HCT116 (cell line): ENCODE measurements at regions not wholly inside any gene's neighbourhood (a gene's known extent, or its start where the extent isn't known, plus 50 kb on each side); places are given as distances from the start of the nearest gene placed in this dataset.

Experiments
- ATAC-seq: fragments of 200-7000 bp; cut with Tn5 transposase; 2 replicates; pipeline ENCODE4 v1.9.1; 2020; ENCODE audit warnings: mild to moderate bottlenecking, moderate library complexity
- BruUV-seq: library from RNA; stranded (reverse); fragments of 400-500 nt; replicated peaks from 2 replicates; lab custom pipeline; 2021; lab: Mats Ljungman, UMichigan
- CTCF ChIA-PET: fragments of 300-600 bp; sonication (Branson Sonifier 250); formaldehyde crosslinking; loops from one replicate; lab custom pipeline; 2021; ENCODE audit warnings: antibody characterized with exemption; lab: Charles Lee
- POLR2A ChIA-PET: fragments of 300-600, 350-600 bp; sonication (Branson Sonifier 250); formaldehyde crosslinking; loops from one replicate; lab custom pipeline; 2021; ENCODE audit warnings: antibody characterized with exemption; lab: Charles Lee
- RAD21 ChIA-PET, 2 experiments: fragments of 300-600 bp; sonication (Branson Sonifier 250); formaldehyde crosslinking; loops; one replicate each; lab custom pipeline; 2023; ENCODE audit warnings: low total read pairs in 2 of 2; ENCODE audit not compliant: uncharacterized antibody in 2 of 2, unreplicated experiment in 2 of 2, low non-redundant PET in 1 of 2; lab: Charles Lee
- DNase-seq: peaks from one replicate; pipeline ENCODE4 v3.0.0-alpha.2; 2010; ENCODE audit warnings: low read depth, low spot score
- H2AFZ ChIP-seq: fragments of 200-600 bp; shearing (Covaris generic), sonication (generic); 2 replicates; pipeline ENCODE4 v1.6.1; 2017; ENCODE audit warnings: low read depth, mixed run types, mixed read lengths, antibody characterized with exemption, low read length; ENCODE audit not compliant: poor library complexity, severe bottlenecking
- H3K27ac ChIP-seq: 2 replicates; pipeline ENCODE4 v1.5.1; 2012; ENCODE audit warnings: low read depth, low read length
- H3K27me3 ChIP-seq: fragments of 200-600 bp; sonication (generic); 2 replicates; pipeline ENCODE4 v1.6.1; 2016; ENCODE audit warnings: mixed run types, low read length, mixed read lengths; ENCODE audit not compliant: insufficient read depth
- H3K36me3 ChIP-seq, 2 experiments: fragments of 200-500 bp in 1 of 2; fragments of 200-600 bp in 1 of 2; sonication (Bioruptor generic) in 1 of 2; sonication (generic) in 1 of 2; 2 replicates each; pipeline versions ENCODE4 v1.5.1 to v1.6.1; 2014 to 2016; ENCODE audit warnings: low read length in 2 of 2, inconsistent platforms in 1 of 2, mixed read lengths in 1 of 2, mixed run types in 1 of 2; ENCODE audit not compliant: insufficient read depth in 2 of 2, control insufficient read depth in 1 of 2
- H3K4me1 ChIP-seq, 2 experiments: fragments of 200-600 bp in 1 of 2; sonication (generic) in 1 of 2; 2 replicates each; pipeline versions ENCODE4 v1.5.1 to v1.6.1; 2012 to 2017; ENCODE audit warnings: low read length in 2 of 2, inconsistent platforms in 1 of 2, mild to moderate bottlenecking in 1 of 2, mixed read lengths in 1 of 2, mixed run types in 1 of 2, moderate library complexity in 1 of 2; ENCODE audit not compliant: insufficient read depth in 2 of 2, control insufficient read depth in 1 of 2
- H3K4me2 ChIP-seq: fragments of 200-600 bp; sonication (generic); 2 replicates; pipeline ENCODE4 v1.6.1; 2017; ENCODE audit warnings: mixed run types, low read length, mixed read lengths
- H3K4me3 ChIP-seq, 2 experiments: fragments of 200-600 bp in 1 of 2; sonication (generic) in 1 of 2; replicated peaks in 1 of 2; 2 replicates each; pipeline ENCODE4 v1.5.1; 2011 to 2016; ENCODE audit warnings: low read length in 2 of 2, control low read depth in 1 of 2, low read depth in 1 of 2, mild to moderate bottlenecking in 1 of 2, mixed read lengths in 1 of 2, mixed run types in 1 of 2
- H3K79me2 ChIP-seq: fragments of 200-600 bp; sonication (generic); 2 replicates; pipeline ENCODE4 v1.6.1; 2017; ENCODE audit warnings: mild to moderate bottlenecking, mixed run types, low read length, moderate library complexity, mixed read lengths; ENCODE audit not compliant: insufficient read depth
- H3K9ac ChIP-seq: fragments of 200-600 bp; sonication (generic); 2 replicates; pipeline ENCODE4 v1.6.1; 2016; ENCODE audit warnings: low read length, mixed read lengths
- H3K9me2 ChIP-seq: fragments of 200-600 bp; sonication (generic), shearing (Covaris generic); 2 replicates; pipeline ENCODE4 v1.6.1; 2017; ENCODE audit warnings: mixed run types, mild to moderate bottlenecking, moderate library complexity; ENCODE audit not compliant: insufficient read depth
- H3K9me3 ChIP-seq, 2 experiments: fragments of 200-500 bp in 1 of 2; fragments of 200-600 bp in 1 of 2; sonication (Bioruptor generic) in 1 of 2; sonication (generic) in 1 of 2; 2 replicates each; pipeline ENCODE4 v1.6.1; 2014 to 2017; ENCODE audit warnings: low read length in 2 of 2, mixed read lengths in 2 of 2, inconsistent platforms in 1 of 2, low read depth in 1 of 2, mild to moderate bottlenecking in 1 of 2, mixed run types in 1 of 2, moderate library complexity in 1 of 2; ENCODE audit not compliant: control insufficient read depth in 1 of 2, insufficient read depth in 1 of 2
- H4K20me1 ChIP-seq: fragments of 200-600 bp; sonication (generic), shearing (Covaris generic); 2 replicates; pipeline ENCODE4 v1.6.1; 2017; ENCODE audit warnings: mixed run types, mild to moderate bottlenecking, moderate library complexity; ENCODE audit not compliant: insufficient read depth
- CTCF ChIP-seq, 3 experiments: fragments of 200-600 bp in 1 of 3; sonication (generic) in 1 of 3; IDR thresholded peaks in 2 of 3; conservative IDR thresholded peaks in 1 of 3; 2 replicates each; pipeline ENCODE4 v1.5.1; 2012 to 2017; ENCODE audit warnings: low read depth in 2 of 3, low read length in 2 of 3, antibody characterized with exemption in 1 of 3, borderline replicate concordance in 1 of 3, control low read depth in 1 of 3, mild to moderate bottlenecking in 1 of 3, mixed read lengths in 1 of 3, mixed run types in 1 of 3, moderate library complexity in 1 of 3; ENCODE audit not compliant: insufficient read depth in 1 of 3
- EZH2 ChIP-seq: fragments of 200-600 bp; sonication (generic); IDR thresholded peaks from 2 replicates; pipeline ENCODE4 v1.6.1; 2017; ENCODE audit warnings: antibody characterized with exemption, mixed run types
- FOSL1 ChIP-seq: IDR thresholded peaks from 2 replicates; pipeline ENCODE4 v1.6.1; 2012; ENCODE audit warnings: low read depth
- RAD21 ChIP-seq: IDR thresholded peaks from 2 replicates; pipeline ENCODE4 v1.6.1; 2012; ENCODE audit warnings: low read depth, mild to moderate bottlenecking
- SP1 ChIP-seq: IDR thresholded peaks from 2 replicates; pipeline ENCODE4 v1.6.1; 2012; ENCODE audit warnings: low read depth
- YY1 ChIP-seq: IDR thresholded peaks from 2 replicates; pipeline ENCODE4 v1.6.1; 2011; ENCODE audit warnings: low read length, low read depth, moderate library complexity, mild to moderate bottlenecking; ENCODE audit not compliant: insufficient replicate concordance; ENCODE audit errors: extremely low read depth
- intact Hi-C: fragments of 100-400 bp; cut with micrococcal nuclease; formaldehyde crosslinking; loops from 2 replicates; pipeline ENCODE4 v1.10.0; 2022

- no peaks in the 10 kb centered on the region for H3K36me3 ChIP-seq
- no peaks in the 10 kb centered on the region for H4K20me1 ChIP-seq
- ChIA-PET POLR2A (no interaction called here), CTCF (no interaction called here), RAD21 (no interaction called here)
- no peaks in the 10 kb centered on the region for H3K79me2 ChIP-seq
- no peak for TF ChIP-seq FOSL1
- TF ChIP-seq CTCF (IDR thresholded peaks at IDR 0.05 in 2 of 3, conservative IDR thresholded peaks at IDR 0.05 in 1 of 3; ENCODE audit: borderline replicate concordance in 1 of 3, insufficient read depth in 1 of 3, low read depth in 2 of 3, low read length in 2 of 3): no peak
- TF ChIP-seq EZH2: no peak
- no peak for TF ChIP-seq YY1
- TF ChIP-seq SP1: no peak
- H3K9me3 ChIP-seq: no peaks in the 10 kb centered on the region
- no peaks in the 10 kb centered on the region for H3K27me3 ChIP-seq
- no peak overlapping the region for H3K9ac ChIP-seq
- BruUV-seq: no TSS peak
- H3K4me1 ChIP-seq: no peaks in the 10 kb centered on the region
- no peak overlapping the region for H2AFZ ChIP-seq
- H3K9me2 ChIP-seq: no peaks in the 10 kb centered on the region
- intact Hi-C loops: no loop called here
- H3K27ac ChIP-seq: no peak overlapping the region
- no peak overlapping the region for H3K4me2 ChIP-seq
- no peak for ATAC-seq
- no peak for DNase-seq
- no peak overlapping the region for H3K4me3 ChIP-seq
Measured at GRCh38 chr3:17969244-17969643, 226.8 kb upstream of the TBC1D5 start.

- intact Hi-C loops: no loop called here
- no peaks in the 10 kb centered on the region for H3K36me3 ChIP-seq
- no peak overlapping the region for H2AFZ ChIP-seq
- no peaks in the 10 kb centered on the region for H3K9me3 ChIP-seq
- TF ChIP-seq RAD21: no peak
- no peak overlapping the region for H3K4me2 ChIP-seq
- ChIA-PET POLR2A (no interaction called here), CTCF (no interaction called here), RAD21 (no interaction called here)
- H3K27ac ChIP-seq: no peak overlapping the region
- H4K20me1 ChIP-seq: no peaks in the 10 kb centered on the region
- H3K9ac ChIP-seq: no peak overlapping the region
- H3K79me2 ChIP-seq: no peaks in the 10 kb centered on the region
- H3K27me3 ChIP-seq: no peaks in the 10 kb centered on the region
- H3K9me2 ChIP-seq: no peaks in the 10 kb centered on the region
- no peaks in the 10 kb centered on the region for H3K4me1 ChIP-seq
- BruUV-seq: no TSS peak
- no peak overlapping the region for H3K4me3 ChIP-seq
- DNase-seq (no peak), ATAC-seq (no peak)
Measured at GRCh38 chr3:17967953-17968607, 225.6 kb upstream of the TBC1D5 start.
